NCI-H2107 treated with DMSO at 0.1 percent for 48 hours (cell line): ENCODE measurements at regions not wholly inside any gene's neighbourhood (a gene's known extent, or its start where the extent isn't known, plus 50 kb on each side); places are given as distances from the start of the nearest gene placed in this dataset.

Experiments used
- DNase-seq: peaks from one replicate; lab custom pipeline; 2025; ENCODE audit not compliant: unreplicated experiment; lab: John Stamatoyannopoulos, UW

DNA sequence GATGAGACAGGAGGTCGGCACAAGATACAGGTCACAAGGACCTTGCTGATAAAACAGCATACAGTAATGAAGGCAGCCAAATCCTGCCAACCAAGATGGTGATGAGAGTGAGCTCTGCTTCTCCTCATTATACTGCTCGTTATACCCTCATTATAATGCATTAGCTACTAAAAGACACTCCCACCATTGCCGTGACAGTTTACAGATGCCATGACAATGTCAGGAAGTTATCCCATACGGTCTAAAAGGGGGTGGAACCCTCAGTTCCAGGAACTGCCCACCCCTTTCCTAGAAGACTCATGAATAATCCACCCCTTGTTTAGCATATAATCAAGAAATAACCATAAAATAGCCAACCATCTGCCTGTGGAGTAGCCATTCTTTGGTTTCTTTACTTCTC lies 224.2 kb downstream of the RBM43 start:
- no peak for DNase-seq

DNA sequence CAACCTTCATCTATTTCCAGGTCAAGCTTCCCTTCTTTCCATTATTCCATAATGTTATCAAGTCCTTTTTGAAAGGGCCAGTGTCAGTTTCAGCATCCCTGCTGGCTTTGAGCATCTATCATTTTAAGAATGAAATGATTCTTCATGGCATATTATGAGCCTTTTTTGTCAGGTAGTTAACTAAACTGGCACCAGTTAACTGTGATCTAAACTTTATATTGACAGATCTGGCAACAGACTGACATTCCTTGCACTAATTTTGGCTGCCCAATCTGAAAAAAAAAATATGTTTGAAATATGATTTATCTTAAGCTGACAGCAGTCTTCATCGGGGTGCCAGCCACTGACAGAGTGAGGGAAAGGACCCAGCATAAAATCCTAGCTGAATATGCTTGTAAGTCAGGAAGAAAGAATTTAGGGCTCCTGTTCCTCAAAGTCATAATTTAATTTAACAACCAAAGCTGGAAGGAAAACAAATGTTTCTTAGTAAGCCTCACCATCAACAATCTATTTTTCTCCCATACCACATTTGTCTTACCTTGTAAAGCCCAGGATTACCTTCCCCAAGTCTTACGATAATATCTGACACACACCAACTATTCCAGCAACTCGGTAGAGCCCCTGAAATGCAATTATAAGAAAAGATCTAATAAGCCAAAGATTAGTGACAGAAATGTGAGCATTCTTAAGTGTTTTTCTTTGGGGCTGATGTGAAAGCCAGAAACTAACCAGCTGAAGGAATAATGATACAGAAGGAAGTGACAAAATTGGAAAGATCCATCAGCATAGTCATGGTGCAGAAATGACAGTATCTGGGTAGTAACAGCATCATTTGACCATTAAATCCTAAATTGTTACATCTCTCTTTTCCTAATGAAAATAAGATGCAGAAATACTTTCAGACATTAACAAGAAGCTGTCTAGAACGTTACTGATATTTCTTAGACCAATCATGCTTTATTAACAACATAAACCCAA lies 228.1 kb downstream of the RBM43 start:
- no peak for DNase-seq

DNA sequence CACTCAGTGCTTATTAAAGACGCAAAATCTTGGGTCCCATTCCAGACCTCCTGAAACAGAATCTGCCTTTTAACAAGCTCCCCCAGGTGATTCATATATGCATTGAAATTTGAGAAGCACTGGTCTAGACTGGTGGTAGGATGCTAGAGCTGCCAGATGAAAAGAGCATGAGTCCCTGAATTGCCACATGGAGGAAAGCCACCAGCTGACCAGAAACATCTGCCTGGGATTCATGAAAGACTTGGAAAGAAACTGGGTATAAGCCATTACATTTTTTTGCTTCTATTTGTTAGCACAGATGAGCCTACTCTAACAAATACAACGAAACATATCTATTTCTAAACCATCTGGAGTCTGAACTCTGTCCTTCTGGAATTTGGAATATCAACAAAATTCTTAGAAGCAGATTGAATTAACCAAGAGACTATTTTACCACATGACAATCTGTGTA lies 228.9 kb downstream of the RBM43 start:
- peak; percentile 39 for DNase-seq

DNA sequence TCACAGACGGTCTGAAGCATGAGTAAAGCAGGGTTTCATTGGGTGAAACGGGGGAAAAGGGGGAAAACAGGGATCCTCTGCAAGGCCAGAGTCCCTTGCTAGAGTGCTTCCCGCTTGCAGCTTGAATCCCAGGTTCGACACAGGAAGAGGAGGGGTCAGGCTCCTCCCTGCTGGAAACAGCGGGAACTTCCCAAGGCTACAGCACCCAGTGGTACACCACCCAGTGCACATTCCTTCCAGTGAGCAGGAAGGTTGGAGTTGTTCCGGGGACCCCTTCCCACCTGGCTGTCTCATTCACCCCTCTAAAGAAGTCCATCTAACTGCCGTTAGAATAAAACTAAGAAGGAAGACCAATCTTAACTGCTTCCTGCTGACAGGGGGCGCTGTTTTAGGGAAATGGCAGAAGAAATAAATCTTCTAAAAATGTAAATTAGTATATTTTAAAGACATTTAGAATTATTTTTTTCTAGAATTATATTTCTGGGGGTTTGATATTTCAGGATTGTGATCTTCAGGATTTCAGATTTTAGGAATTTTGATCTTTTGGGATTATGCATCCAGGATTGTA lies 230.9 kb downstream of the RBM43 start:
- no peak for DNase-seq

DNA sequence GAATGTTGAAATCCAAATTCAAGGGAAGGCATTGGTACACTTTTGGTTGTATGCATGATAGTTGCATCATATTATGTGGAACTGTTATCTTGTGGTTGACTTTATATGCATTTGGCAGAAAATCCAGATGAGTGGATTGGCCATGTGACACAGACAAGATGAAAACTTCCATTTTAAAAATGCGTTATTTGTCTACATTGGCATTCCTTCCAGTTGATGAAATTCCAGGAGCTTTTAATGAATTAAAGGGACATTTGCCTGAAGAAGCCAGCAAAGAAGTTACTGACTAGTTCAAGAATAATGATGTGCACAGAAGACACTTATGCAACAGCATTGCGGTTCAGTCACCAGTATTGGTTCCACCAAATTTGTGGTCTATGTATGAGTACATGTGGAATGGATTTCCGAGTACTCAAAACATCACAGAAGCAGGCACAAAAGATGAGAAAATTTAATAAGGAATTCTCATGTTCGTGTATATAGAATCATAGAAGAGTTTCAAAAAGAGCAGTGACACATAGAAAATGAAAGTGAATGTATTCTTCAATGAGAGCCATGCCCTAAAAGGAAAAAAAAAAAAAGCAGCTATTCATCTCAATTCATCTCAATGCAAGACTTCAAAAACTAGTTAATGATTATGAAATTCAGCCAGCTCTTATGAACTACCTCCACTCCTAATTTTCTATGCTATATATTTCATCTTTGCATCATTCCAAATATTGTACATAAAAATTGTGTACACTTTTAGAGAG lies 232.1 kb downstream of the RBM43 start:
- DNase-seq: no peak

DNA sequence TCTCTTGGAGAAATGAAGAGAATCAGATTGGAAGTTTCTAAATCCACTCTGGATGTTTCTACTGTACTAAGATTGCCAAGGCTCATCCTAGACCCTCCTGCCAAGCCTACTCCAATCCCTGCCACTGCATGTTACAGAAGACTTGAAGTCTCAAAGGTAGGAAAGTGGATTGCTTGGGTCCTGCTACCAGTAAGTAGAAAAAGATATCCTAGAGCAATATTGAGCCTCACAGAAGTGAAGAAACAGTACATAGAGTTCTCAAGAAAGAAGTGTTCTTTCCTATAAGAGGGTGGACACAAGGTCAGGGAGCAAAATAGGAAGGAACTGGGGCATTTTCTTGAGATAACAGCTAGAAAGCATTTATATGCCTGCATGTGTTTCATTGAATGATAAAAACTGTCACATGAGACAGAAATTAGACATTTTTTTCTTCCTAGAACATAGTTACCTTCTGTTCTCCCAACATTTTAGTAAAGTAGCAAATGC lies 232.9 kb downstream of the RBM43 start:
- no peak for DNase-seq

DNA sequence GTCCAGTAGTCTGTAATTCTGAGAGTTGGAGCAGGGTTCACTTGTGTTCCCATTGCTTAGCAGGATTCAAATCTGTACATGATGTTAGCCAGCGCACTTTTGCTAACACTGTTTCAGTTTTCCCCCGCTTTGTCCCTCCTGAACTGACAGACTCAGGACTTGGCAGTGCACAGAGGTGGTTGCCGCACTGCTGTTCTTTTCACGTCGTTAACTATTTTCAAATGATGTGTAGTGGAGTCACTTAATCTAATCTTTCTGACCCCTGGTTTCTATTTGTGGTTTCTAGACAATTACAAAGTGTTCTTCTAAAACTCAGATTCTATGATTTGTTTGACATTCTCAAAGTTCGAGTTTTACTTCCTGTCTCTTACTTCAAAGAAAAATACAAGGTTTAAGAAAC lies 234.5 kb downstream of the RBM43 start:
- DNase-seq: no peak

DNA sequence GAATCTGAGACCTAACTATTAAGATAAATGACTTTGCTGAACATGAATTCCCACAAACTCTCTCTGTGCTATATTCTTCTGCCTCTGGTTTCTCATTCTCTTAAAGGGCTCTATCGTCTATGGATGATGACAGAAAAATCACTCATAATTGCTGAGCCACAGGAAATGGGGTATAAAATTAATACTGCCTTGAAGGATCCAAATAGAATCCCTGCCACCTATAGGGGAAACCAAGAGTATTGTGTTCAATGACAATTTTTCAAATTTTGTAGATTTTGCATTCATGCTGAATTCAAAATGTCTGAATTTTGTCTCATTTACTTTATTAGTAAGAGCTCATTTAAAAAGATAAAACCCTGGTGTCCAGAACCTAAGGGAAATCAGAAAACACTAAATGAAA lies 235.8 kb downstream of the RBM43 start:
- DNase-seq: no peak

DNA sequence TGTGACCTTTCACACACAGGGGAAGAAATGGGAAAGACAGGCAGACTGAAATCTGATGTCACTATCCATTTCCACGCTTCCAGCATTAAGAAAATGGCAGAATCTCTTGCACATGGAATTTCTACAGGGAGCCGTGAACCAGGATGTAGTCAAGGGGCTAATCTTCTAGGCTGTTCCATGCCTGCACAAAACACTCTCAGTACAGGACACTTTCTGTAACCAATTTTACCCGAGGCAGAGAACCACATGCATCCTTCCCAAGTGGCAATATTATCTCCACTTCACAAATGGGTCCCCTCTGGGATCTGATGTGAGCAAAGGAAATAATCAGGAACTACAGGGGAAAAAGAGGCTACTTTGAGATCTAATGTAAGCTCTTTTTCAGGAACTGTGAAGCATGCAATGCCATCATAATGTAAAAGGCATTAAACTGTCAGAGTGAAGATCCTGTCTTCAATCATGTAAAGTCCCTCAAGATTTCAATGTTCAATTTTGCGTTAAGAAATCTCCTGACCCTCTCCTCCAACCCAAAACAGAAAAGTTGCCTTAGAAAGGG lies 236.9 kb downstream of the RBM43 start:
- DNase-seq: no peak

DNA sequence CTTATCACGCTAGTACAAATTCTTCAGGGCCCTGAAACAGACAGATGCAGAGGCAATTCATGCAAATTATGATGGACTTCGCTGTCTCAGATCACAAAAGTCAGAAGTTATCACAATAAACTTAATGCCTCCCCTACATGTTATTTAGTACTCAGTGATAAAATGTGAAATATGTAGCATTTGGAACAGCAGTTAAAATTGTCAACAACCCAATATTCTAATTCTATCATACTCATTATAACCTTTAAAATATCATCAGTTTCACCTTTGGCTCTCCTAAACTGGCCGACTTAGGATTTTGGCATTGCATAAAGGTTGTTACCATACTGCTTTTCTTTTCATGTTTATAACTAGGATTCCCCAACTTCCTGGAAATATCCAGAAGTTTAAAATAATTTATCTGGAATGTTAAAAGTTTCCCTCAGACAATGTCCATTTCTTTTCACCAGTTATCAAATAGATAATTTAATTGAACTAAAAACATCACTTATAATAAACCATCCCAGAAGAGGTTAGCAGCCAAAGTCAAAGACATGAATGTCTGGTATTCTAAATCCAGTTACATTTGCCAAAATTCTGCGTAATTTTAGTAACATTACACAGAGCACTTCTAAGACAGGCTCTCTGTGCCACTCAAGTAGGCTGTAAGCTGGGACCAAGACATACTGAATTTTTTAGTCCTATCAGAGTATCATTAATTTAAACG lies 239.8 kb downstream of the RBM43 start:
- DNase-seq: no peak

DNA sequence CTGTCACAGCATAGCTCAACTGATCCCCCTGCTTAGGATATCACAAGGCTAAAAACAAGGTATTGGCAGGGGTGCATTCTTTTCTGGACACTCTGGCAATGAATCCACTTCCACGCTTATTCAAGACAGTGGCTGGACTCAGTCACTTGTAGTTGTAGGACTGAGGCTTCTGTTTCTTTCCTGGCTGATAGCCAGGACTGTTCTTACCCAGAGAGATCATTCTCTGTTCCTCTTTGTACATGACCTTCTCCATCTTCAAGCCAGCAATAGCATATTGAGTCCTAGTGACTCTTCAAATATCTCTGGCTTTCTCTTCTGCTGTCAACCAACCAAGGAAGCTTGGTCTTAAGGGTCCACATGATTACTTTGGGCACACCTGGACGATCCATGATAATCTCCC lies 241.3 kb downstream of the RBM43 start:
- DNase-seq: no peak

DNA sequence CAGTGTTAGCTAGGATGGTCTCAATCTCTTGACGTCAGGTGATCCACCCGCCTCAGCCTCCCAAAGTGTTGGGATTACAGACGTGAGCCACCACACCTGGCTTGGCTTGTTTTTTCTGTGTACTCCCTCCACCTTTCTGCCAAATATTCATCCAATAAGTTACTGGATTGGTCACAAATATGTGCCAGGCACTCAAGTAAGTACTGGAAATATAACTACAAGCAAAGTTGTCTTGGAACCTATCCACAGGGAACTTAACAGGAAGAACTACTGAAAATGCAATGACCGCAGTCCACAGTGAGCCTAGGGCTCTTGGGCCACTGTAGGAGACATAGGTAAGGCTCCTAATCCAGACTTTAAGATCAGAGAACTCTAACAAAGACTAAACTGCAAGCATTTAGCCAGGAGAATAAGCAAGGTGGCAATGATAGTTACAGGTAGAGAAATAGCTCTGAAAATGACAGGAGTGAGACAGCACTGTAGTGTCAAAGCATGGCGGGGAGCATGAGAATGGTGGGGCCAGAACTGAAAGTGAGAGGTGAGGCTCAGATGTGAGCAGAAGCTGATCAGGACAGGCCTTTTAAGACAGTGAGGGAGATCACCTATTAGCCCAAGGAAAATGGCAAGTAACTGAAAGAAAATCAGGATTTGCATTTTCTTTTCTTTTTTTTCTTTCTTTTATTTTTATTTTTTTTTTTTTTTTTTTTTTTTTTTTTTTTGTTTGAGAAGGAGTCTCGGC lies 252.1 kb downstream of the RBM43 start:
- no peak for DNase-seq

DNA sequence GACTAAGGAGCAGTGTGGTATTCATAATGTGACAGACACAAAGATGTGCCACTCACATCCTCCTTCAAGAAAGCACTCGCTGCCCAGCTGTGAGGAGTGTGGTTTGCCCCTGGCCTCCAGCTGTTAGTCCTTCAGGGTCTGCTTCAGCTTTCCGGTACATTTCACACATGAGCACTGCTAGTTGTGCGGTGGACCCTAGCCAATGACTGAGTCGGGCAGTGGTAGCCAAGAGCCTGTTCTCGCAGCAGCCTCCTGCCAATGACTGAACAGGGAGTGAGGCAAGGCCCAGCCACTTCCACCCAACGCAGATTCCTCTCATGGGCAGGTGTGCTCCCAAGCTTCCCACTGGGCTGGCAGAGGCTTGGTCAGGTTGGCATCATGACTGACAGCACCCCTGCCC lies 254.3 kb downstream of the RBM43 start:
- DNase-seq: peak; percentile 28

DNA sequence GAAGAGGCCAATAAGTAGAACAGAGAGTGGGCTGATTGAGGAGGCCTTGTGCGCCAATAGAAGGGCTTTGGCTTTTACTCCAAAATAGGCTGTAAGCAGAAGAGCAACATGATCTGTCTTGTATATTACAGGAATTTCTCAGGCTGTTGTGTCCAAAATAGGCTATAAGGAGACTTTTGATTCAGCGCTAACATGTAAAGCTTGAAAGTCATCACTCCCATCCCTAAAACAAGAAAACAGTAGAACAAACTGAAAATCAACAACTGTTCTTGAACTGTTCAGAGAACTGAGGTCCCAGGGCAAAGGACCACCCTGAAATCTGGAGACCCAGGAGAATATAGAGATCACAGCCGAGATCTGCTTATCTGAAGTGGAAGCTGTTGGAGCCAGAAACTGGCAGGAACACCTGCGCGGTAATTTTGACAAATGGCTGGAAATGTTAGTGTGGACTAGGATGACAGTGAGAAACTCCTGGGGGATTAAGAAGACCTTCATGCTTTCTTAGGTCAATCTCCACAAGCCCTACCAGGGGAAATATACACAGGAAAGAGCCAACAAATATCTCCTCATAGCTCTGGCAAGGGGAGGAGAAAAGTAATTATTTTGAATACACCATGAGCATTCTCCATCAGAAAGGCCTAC lies 258.6 kb downstream of the RBM43 start:
- no peak for DNase-seq

DNA sequence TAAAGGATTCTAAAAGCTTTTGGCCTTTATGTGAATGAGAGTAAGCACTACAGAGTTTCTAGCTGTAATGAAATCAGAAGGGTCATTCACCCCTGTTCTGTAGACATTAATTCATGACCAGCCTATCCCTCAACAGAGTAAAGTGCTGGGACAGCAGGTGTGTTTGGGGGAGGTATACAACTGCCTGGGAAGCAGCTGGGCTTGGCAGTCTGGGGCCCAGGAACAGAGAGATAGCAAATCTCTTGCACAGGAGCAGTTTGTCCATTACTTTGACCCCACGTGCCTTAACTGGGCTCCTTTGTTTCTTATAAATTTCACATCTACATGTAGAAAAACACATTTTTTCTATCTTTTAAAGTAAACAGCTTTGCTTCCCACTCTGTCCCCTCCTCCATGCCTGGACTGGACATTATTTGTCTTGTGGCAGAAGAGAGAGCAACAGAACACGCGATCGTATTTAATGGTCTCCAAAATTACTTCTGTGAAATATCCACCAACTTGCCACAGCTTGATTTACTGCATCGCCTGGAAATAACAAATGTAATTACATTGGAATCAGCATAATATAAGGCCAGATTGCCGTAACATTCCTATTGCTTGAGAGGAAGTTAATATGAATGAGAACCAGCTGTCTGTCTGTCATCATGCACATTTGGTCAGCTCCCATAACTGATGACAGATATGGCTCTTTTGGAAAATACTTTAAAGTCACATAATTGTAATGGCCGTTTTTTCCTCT lies 263.8 kb downstream of the RBM43 start:
- no peak for DNase-seq

DNA sequence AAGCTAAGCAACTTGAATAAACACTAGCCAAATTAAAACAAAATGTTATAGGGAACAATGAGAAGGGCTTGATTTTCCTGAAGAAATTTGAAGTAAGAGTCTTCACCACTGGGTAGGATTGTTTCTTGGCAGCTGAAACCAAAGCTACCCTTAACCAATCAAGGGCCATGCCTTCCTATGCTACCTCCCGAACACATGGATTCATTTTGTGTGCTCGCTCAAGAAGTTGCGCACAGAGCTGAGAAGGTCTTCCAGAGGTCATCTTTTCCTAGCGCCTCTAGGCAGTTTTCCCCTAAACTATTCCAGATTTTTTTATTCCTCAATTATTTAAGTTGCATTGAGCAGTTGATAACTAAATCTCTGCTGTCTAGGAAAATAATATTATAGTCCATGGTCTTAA lies 264.6 kb downstream of the RBM43 start:
- DNase-seq: no peak

DNA sequence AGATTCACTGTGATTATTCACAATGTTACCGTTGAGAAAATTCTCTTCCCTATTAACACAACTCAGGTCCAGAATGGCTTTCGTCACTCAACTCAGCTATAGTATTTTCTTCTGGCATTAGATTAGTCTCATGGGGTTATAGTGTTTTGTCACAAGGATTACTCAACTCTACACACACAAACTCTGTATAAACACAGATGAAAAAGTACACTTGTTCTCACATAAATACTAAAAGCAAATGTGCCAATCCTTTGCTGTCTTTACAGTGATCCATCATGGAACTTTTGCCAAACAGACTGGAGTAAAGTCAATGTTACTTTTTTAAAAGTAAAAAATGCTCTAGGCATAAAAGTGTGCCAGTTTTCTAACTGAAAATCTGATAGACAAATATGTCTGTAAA lies 267.6 kb downstream of the RBM43 start:
- no peak for DNase-seq

DNA sequence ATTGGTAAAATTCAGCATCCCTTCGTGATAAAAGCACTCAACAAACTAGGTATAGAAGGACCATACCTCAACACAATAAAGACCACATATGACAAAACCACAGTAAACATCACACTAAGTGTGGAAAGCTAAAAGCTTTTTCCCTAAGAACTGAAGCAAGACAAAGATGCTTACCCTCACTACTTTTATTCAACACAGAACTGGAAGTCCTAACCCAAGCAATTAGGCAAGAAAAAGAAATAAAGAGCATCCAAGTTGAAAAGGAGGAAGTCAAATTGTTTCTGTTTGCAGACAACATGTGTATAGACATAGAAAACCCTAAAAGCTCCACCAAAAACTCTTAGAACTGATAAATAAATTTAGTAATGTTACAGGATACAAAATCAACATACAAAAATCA lies 271.7 kb downstream of the RBM43 start:
- DNase-seq: no peak

DNA sequence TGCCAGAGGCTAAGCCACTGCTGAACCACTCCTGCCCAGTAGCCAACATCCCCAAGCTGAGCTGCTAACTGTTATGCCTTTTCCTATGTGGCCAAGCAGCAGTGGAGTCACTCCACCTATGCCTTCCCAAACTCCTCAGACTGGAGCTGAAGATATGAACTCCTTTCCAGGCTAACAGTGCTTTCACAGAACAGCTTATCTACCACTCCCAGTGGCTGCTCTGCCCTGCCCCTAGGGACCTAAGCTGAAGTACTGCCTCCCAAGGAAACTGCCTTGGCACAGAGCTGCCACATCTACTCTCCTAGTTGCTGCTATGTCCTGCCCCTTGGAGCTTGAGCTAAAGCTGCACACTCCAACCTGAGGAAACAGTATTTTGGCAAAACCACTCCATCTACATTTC lies 275.9 kb downstream of the RBM43 start:
- DNase-seq: peak; percentile 16
